Gastroesophageal sphincter (tissue), 3 donors: ENCODE measurements at regions not wholly inside any gene's neighbourhood (a gene's known extent, or its start where the extent isn't known, plus 50 kb on each side); places are given as distances from the start of the nearest gene placed in this dataset.

ENCODE experiments used
- POLR2A ChIP-seq, 2 donors: fragments of 450-650 bp; IDR thresholded peaks; one replicate each; pipeline ENCODE4 v1.6.1; 2017; ENCODE audit warnings: antibody characterized with exemption in 2 of 2, mild to moderate bottlenecking in 2 of 2, moderate library complexity in 1 of 2
- TF ChIP-seq, protein P1 (sequence below), 4 experiments: fragments of 200-600 bp in 2 of 4; fragments of 450-650 bp in 2 of 4; sonication (generic) in 1 of 4; IDR thresholded peaks; one replicate each; pipeline ENCODE4 v1.5.1; 2017 to 2019; ENCODE audit warnings: antibody characterized with exemption in 4 of 4, mild to moderate bottlenecking in 2 of 4, moderate library complexity in 2 of 4

DNA sequence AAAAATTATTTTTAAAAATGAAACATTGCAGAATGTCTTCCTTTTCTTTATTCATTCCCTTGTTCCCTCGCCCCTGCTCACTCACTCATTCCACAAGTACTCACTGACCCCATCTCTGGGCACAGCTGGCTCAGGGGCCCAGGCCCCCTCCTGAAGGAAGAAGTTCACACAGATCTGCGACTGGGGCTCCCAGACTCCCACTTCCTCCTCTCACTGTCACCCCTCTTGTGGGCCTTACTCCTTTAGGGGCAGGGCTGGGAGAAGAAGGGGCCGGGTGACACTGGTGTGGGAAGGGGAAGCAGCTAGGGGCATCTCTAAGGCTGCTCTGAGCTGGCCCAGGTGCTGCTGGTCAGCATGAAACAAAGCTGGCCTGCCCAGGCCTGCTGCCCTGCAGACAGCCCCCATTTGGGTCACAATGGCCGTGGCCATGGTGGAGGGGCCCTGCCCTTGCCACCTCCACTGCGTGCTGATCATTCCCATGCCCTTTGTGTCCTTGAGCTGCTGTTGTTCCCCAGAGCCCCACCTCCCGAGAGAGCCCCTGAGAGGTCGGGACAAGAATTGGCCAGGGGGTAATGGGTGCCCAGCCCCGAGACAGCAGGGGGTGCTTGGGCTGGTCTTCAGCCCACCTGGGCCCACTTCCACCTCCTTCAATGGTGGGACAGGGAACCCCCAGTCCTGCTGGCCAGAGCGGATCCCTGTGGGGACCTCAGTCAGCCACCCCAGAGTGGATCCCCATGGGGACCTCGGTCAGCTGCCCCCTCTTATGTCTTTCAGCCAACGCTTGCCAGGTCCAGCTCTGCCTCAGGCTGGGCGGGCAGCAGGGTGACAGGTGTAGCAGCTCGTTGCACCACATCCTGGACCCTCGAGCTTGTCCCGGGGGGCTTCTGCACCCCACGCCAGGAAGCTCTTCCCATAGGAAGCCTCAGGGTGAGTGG lies 212.4 kb upstream of the C14orf180 start:
- TF ChIP-seq, protein P1, sequence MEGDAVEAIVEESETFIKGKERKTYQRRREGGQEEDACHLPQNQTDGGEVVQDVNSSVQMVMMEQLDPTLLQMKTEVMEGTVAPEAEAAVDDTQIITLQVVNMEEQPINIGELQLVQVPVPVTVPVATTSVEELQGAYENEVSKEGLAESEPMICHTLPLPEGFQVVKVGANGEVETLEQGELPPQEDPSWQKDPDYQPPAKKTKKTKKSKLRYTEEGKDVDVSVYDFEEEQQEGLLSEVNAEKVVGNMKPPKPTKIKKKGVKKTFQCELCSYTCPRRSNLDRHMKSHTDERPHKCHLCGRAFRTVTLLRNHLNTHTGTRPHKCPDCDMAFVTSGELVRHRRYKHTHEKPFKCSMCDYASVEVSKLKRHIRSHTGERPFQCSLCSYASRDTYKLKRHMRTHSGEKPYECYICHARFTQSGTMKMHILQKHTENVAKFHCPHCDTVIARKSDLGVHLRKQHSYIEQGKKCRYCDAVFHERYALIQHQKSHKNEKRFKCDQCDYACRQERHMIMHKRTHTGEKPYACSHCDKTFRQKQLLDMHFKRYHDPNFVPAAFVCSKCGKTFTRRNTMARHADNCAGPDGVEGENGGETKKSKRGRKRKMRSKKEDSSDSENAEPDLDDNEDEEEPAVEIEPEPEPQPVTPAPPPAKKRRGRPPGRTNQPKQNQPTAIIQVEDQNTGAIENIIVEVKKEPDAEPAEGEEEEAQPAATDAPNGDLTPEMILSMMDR (IDR thresholded peaks at IDR 0.05), result no peak
- TF ChIP-seq POLR2A (IDR thresholded peaks at IDR 0.05), result no peak
